ENCODE measurements at regions not wholly inside any gene's neighbourhood (a gene's known extent, or its start where the extent isn't known, plus 50 kb on each side); places are given as distances from the start of the nearest gene placed in this dataset.

GRCh38 chr1:38310079-38310478 lies 263.5 kb upstream of the POU3F1 start (continued):
- TF ChIP-seq ARID4B (CRISPR knock-in tag; IDR thresholded peaks at IDR 0.05) (no peak), ZNF263 (CRISPR knock-in tag; IDR thresholded peaks at IDR 0.05; ENCODE audit: borderline replicate concordance) (no peak), ZBTB11 (CRISPR knock-in tag; IDR thresholded peaks at IDR 0.05) (no peak), PRMT5 (CRISPR knock-in tag; IDR thresholded peaks at IDR 0.05) (no peak), SFPQ (IDR thresholded peaks at IDR 0.05; ENCODE audit: low read depth, low read length) (no peak), TAF1 (IDR thresholded peaks at IDR 0.05; ENCODE audit: control insufficient read depth, extremely low read depth, insufficient read depth, low read length, severe bottlenecking) (no peak), HINFP (tag; conservative IDR thresholded peaks at IDR 0.05; ENCODE audit: low read depth) (no peak), BRD9 (IDR thresholded peaks at IDR 0.05; ENCODE audit: low read depth, partially characterized antibody) (no peak), SRSF3 (IDR thresholded peaks at IDR 0.05; ENCODE audit: insufficient read depth, low read length) (no peak), ZNF76 (CRISPR knock-in tag; IDR thresholded peaks at IDR 0.05; ENCODE audit: borderline replicate concordance) (no peak), ZNF707 (CRISPR knock-in tag; conservative IDR thresholded peaks at IDR 0.05) (no peak), MAZ (CRISPR knock-in tag; conservative IDR thresholded peaks at IDR 0.05 in 1 of 2, IDR thresholded peaks at IDR 0.05 in 1 of 2) (no peak), ZNF384 (IDR thresholded peaks at IDR 0.05; ENCODE audit: low read depth, low read length) (no peak), ADNP (tag; IDR thresholded peaks at IDR 0.05) (no peak), SNIP1 (IDR thresholded peaks at IDR 0.05; ENCODE audit: low read depth) (no peak), DIDO1 (tag; IDR thresholded peaks at IDR 0.05; ENCODE audit: low read depth) (no peak), KLF10 (CRISPR knock-in tag; IDR thresholded peaks at IDR 0.05) (no peak)

All from K562 (cell line).